ENCODE measurements at regions not wholly inside any gene's neighbourhood (a gene's known extent, or its start where the extent isn't known, plus 50 kb on each side); places are given as distances from the start of the nearest gene placed in this dataset.

DNA sequence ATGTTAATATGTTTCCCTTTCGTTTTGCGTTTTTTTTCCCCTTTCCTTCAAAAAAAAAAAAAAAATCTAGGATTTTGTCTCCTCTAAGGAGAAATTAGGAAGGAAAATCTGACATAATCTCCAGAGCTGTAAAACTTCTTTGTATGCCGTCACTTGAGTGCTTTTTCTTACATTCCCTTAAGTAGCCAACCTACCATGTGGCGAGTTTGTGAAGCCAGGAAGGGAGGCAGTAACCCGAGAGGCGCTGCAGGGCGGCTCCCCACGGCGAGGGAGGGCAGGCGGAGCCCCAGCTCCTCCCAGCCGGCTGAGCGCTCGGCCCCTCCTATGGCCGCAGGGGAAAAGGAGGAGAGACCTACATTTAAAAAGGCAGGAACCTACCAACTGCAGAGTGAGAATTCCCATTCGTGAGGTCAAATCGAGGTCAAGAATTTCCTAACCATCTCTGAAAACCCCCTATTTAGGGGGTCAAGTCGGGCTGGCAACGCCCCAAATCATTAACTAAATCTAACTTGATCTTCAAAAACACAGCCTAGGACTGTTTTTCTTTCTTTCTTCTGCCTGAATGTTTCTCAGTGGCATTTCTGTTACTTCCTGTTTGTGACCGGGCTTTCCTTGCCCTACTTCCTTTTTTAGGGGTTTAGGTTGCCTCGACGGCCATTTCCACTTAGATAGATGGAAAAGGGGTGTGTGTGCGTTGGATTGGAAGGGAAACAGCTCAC is 345.1 kb upstream of the KLF3 start:
- Histone ChIP-seq H3K36me3 (ENCODE audit: control insufficient read depth in 1 of 2, insufficient read depth in 2 of 2, low read length in 2 of 2) (no peaks in the 10 kb centered on the region), H3K4me1 (ENCODE audit: control insufficient read depth in 1 of 2, insufficient read depth in 2 of 2, low read length in 2 of 2) (peaks cover 28 to 34% of the 10 kb centered on the region in 2 donors), H3K4me3 (ENCODE audit: low read depth in 1 of 2, low read length in 2 of 2) (peak overlapping the region; percentile 48 to 67), H3K9ac (ENCODE audit: low read depth in 1 of 2, low read length in 2 of 2) (peak overlapping the region; percentile 60 to 71), H3K9me3 (ENCODE audit: control insufficient read depth in 1 of 2, low read length in 2 of 2) (no peaks in the 10 kb centered on the region), H3K27ac (ENCODE audit: low read depth, low read length) (peak overlapping the region; percentile 81), H3K27me3 (ENCODE audit: control insufficient read depth in 1 of 2, insufficient read depth in 2 of 2, low read length in 2 of 2) (no peaks in the 10 kb centered on the region)

DNA sequence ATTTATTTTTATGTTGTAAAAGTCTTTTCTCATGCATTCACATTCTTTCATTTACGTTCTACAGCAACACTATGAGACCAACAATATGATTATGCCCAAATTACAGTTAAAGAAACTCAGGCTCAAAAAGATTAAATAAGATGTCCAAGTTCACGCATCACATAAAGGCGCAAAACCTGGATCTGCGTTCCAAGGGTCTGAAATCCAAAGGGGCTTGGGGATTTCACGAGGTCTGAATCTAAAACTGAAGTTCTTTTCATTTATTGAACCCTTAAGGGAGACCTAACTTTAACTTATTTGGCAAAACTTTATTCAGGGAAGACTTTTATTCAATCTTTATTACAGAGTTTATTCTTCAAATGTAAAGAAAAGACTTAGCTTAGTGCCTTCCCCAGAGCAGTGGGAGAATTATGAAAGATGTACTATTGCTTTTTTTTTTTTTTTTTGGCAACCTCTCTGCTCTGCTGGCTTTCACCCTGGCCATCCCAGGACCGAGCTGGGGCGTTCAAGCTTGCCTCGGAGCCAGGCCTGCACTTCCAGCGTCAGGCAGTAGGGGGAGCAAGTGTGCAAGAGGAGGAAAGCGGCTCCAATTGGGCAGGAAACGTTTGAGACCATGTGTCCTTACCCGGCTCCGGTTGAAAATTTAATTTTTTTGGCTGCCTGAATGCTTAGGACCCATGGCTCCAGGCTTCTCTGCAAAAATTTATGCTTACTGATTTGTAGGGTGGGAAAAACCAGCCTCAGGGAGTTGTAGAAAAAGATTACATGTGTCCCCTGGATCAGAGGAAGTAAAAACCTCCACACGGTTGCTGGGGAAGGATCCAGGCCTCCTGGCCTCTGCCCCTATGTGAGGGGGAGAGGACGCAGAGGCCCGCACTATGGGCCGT is 344.3 kb upstream of the KLF3 start:
- Histone ChIP-seq H3K36me3 (ENCODE audit: control insufficient read depth in 1 of 2, insufficient read depth in 2 of 2, low read length in 2 of 2) (no peaks in the 10 kb centered on the region), H3K27ac (ENCODE audit: low read depth, low read length) (peak overlapping the region; percentile 81), H3K27me3 (ENCODE audit: control insufficient read depth in 1 of 2, insufficient read depth in 2 of 2, low read length in 2 of 2) (no peaks in the 10 kb centered on the region), H3K9ac (ENCODE audit: low read depth in 1 of 2, low read length in 2 of 2) (peak overlapping the region; percentile 60 to 71), H3K9me3 (ENCODE audit: control insufficient read depth in 1 of 2, low read length in 2 of 2) (no peaks in the 10 kb centered on the region), H3K4me1 (ENCODE audit: control insufficient read depth in 1 of 2, insufficient read depth in 2 of 2, low read length in 2 of 2) (peaks cover 20 to 26% of the 10 kb centered on the region in 2 donors), H3K4me3 (ENCODE audit: low read depth in 1 of 2, low read length in 2 of 2) (peak overlapping the region; percentile 48 to 67)

DNA sequence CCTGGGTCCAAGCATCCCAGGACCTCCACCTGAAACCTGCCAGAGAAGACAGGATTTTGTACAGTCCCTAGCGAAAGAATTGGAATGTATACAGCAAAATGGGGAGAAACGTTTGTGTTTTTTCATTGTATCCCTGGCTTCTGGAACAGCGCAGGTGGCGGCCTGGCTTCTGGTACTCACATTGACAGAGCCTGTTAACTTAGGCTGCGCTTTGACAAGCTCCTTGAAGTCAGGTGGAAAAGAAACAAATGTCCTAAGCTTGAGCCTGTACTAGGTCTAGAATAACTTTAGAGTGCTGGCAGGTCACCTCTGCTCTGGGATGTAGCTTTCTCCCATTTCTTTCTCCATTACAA is 343.7 kb upstream of the KLF3 start:
- Histone ChIP-seq H3K9me3 (ENCODE audit: control insufficient read depth in 1 of 2, low read length in 2 of 2) (no peaks in the 10 kb centered on the region), H3K27me3 (ENCODE audit: control insufficient read depth in 1 of 2, insufficient read depth in 2 of 2, low read length in 2 of 2) (no peaks in the 10 kb centered on the region), H3K36me3 (ENCODE audit: control insufficient read depth in 1 of 2, insufficient read depth in 2 of 2, low read length in 2 of 2) (no peaks in the 10 kb centered on the region), H3K4me1 (ENCODE audit: control insufficient read depth in 1 of 2, insufficient read depth in 2 of 2, low read length in 2 of 2) (peaks cover 19 to 25% of the 10 kb centered on the region in 2 donors), H3K9ac (ENCODE audit: low read depth in 1 of 2, low read length in 2 of 2) (no peak overlapping the region), H3K27ac (ENCODE audit: low read depth, low read length) (no peak overlapping the region), H3K4me3 (ENCODE audit: low read depth in 1 of 2, low read length in 2 of 2) (peak overlapping the region in 1 of 2 donors; percentile 67)

DNA sequence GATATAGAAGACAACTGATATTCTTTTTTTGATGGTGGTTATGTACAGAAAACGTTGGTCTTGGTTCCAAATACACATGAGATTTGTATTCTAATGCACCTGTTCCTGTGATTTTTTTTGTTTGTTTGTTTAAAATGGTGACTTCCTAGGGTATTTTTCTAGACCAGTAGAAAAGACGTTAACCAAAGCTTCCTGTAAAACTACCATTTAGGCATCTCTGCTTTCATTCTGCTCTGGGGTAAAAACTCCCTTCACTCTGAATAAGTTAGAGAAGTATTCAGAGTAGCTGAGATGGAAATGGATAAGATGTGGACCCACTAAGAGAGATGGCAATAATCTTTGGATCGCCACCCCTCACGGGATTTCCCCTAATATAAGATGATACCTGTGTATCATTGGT is 343.2 kb upstream of the KLF3 start:
- no peaks in the 10 kb centered on the region for H3K36me3 ChIP-seq (ENCODE audit: control insufficient read depth in 1 of 2, insufficient read depth in 2 of 2, low read length in 2 of 2)
- H3K4me3 ChIP-seq (ENCODE audit: low read depth in 1 of 2, low read length in 2 of 2), result no peak overlapping the region
- H3K4me1 ChIP-seq (ENCODE audit: control insufficient read depth in 1 of 2, insufficient read depth in 2 of 2, low read length in 2 of 2), result peaks cover 19 to 25% of the 10 kb centered on the region in 2 donors
- no peak overlapping the region for H3K9ac ChIP-seq (ENCODE audit: low read depth in 1 of 2, low read length in 2 of 2)
- no peaks in the 10 kb centered on the region for H3K9me3 ChIP-seq (ENCODE audit: control insufficient read depth in 1 of 2, low read length in 2 of 2)
- H3K27ac ChIP-seq (ENCODE audit: low read depth, low read length), result no peak overlapping the region
- H3K27me3 ChIP-seq (ENCODE audit: control insufficient read depth in 1 of 2, insufficient read depth in 2 of 2, low read length in 2 of 2), result no peaks in the 10 kb centered on the region

DNA sequence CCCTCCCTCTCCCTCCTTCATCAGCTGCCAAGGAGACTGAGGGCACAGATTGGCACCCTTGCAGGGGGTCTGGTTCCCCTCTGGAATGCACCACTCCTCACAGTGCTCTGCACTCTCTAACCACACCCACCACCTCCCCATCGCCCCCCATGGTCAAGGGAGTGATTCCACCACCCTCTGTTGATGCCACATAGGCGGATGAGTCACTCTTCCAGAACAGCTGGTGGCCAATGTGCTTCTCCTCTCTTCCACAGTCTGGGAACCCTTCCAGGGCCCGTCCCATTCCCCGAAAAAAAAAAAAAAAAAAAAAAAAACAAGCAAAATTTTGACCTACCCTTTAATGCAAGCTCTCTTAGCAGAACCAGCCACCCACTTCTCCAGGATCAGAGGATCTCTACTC is 341.3 kb upstream of the KLF3 start:
- no peaks in the 10 kb centered on the region for H3K9me3 ChIP-seq (ENCODE audit: control insufficient read depth in 1 of 2, low read length in 2 of 2)
- no peak overlapping the region for H3K27ac ChIP-seq (ENCODE audit: low read depth, low read length)
- no peaks in the 10 kb centered on the region for H3K27me3 ChIP-seq (ENCODE audit: control insufficient read depth in 1 of 2, insufficient read depth in 2 of 2, low read length in 2 of 2)
- no peak overlapping the region for H3K9ac ChIP-seq (ENCODE audit: low read depth in 1 of 2, low read length in 2 of 2)
- H3K36me3 ChIP-seq (ENCODE audit: control insufficient read depth in 1 of 2, insufficient read depth in 2 of 2, low read length in 2 of 2), result no peaks in the 10 kb centered on the region
- peaks cover 19 to 25% of the 10 kb centered on the region in 2 donors for H3K4me1 ChIP-seq (ENCODE audit: control insufficient read depth in 1 of 2, insufficient read depth in 2 of 2, low read length in 2 of 2)
- no peak overlapping the region for H3K4me3 ChIP-seq (ENCODE audit: low read depth in 1 of 2, low read length in 2 of 2)

DNA sequence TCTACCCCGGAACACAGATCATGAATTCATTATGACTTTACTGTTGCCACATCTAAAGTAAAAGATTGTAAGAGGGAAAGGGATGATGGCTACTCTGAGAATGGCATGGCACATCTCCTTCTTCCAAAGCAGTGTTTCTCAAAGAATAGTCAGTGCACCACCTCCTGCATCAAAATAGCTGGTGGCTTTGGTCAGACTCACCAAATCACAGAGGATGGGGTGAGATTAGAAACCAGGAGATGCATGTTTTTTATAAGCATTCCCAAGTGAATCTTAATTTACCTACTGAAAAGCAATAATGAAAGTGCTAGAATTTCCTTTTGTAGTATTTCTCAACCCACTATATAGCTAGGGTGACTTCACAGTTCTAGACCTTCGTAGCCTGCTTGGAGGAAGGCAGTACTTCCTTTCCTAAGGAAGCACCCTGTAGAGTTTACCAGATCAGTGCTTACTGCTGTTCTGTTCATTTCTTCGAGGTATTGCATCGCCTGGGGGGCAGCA is 340.8 kb upstream of the KLF3 start:
- Histone ChIP-seq H3K27me3 (ENCODE audit: control insufficient read depth in 1 of 2, insufficient read depth in 2 of 2, low read length in 2 of 2) (no peaks in the 10 kb centered on the region), H3K4me1 (ENCODE audit: control insufficient read depth in 1 of 2, insufficient read depth in 2 of 2, low read length in 2 of 2) (peaks cover 21 to 24% of the 10 kb centered on the region in 2 donors), H3K9ac (ENCODE audit: low read depth in 1 of 2, low read length in 2 of 2) (no peak overlapping the region), H3K27ac (ENCODE audit: low read depth, low read length) (no peak overlapping the region), H3K9me3 (ENCODE audit: control insufficient read depth in 1 of 2, low read length in 2 of 2) (no peaks in the 10 kb centered on the region), H3K4me3 (ENCODE audit: low read depth in 1 of 2, low read length in 2 of 2) (no peak overlapping the region), H3K36me3 (ENCODE audit: control insufficient read depth in 1 of 2, insufficient read depth in 2 of 2, low read length in 2 of 2) (no peaks in the 10 kb centered on the region)

DNA sequence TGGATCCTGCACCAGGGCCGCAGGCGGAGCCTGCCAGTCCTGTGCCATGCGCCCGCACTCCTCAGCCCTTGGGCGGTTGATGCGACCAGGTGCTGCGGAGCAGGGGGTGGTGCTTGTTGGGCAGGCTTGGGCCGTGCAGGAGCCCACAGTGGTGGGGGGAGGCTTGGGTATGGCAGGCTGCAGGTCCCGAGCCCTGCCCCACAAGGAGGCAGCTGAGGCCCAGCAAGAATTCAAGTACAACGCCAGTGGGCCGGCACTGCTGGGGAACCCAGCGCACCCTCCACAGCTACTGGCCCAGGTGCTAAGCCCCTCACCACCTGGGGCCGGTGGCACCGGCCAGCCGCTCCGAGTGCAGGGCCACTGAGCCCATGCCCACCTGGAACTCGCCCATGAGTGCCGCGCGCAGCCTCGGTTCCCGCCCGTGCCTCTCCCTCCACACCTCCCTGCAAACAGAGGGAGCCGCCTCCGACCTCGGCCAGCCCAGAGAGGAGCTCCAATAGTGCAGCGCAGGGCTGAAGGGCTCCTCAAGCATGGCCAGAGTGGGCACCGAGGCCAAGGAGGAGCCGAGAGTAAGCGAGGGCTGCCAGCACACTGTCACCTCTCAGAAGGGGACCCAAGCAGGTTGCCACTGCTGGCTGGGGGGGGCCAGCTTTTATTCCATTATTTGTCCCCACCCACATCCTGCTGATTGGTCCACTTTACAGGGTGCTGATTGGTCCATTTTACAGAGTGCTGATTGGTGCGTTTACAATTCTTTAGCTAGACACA is 339.0 kb upstream of the KLF3 start:
- no peaks in the 10 kb centered on the region for H3K9me3 ChIP-seq (ENCODE audit: control insufficient read depth in 1 of 2, low read length in 2 of 2)
- no peak overlapping the region for H3K27ac ChIP-seq (ENCODE audit: low read depth, low read length)
- H3K27me3 ChIP-seq (ENCODE audit: control insufficient read depth in 1 of 2, insufficient read depth in 2 of 2, low read length in 2 of 2), result no peaks in the 10 kb centered on the region
- H3K36me3 ChIP-seq (ENCODE audit: control insufficient read depth in 1 of 2, insufficient read depth in 2 of 2, low read length in 2 of 2), result no peaks in the 10 kb centered on the region
- H3K4me1 ChIP-seq (ENCODE audit: control insufficient read depth in 1 of 2, insufficient read depth in 2 of 2, low read length in 2 of 2), result peaks cover 10 to 18% of the 10 kb centered on the region in 2 donors
- H3K4me3 ChIP-seq (ENCODE audit: low read depth in 1 of 2, low read length in 2 of 2), result no peak overlapping the region
- no peak overlapping the region for H3K9ac ChIP-seq (ENCODE audit: low read depth in 1 of 2, low read length in 2 of 2)

DNA sequence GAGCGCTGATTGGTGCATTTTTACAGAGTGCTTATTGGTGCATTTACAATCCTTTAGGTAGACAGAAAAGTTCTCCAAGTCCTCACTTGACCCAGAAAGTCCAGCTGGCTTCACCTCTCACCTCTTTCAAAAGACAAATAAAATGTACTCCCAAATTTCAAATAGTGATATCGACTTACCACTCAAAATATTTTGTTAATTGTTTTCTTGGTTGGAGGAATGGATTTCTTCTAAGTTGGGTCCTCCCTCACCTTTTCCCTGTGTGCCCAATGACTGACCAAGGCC is 338.4 kb upstream of the KLF3 start:
- Histone ChIP-seq H3K27ac (ENCODE audit: low read depth, low read length) (no peak overlapping the region), H3K4me1 (ENCODE audit: control insufficient read depth in 1 of 2, insufficient read depth in 2 of 2, low read length in 2 of 2) (peaks cover 5 to 13% of the 10 kb centered on the region in 2 donors)

DNA sequence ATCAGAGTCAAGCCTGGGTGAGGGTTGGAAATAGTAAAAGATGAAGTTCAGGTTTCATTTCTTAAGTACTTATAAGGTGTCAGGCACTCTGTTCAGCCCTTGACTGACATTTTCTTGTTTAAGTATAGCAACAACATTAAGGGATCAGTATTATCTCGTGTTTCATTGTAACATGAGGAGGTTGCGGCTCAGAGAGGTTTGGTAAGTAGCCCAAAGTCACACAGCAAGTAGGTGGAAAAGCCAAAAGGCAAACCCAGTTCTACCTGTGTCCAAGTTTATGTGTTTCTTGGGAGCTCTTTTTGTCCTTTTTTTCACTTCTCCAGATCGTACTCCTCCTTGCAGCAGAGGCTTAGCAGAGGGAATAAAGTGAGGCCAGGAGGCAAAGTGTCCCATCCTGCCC is 337.5 kb upstream of the KLF3 start:
- Histone ChIP-seq H3K4me3 (ENCODE audit: low read depth in 1 of 2, low read length in 2 of 2) (no peak overlapping the region), H3K27me3 (ENCODE audit: control insufficient read depth in 1 of 2, insufficient read depth in 2 of 2, low read length in 2 of 2) (no peaks in the 10 kb centered on the region), H3K4me1 (ENCODE audit: control insufficient read depth in 1 of 2, insufficient read depth in 2 of 2, low read length in 2 of 2) (peaks cover 5 to 9% of the 10 kb centered on the region in 2 donors), H3K9me3 (ENCODE audit: control insufficient read depth in 1 of 2, low read length in 2 of 2) (no peaks in the 10 kb centered on the region), H3K27ac (ENCODE audit: low read depth, low read length) (no peak overlapping the region), H3K36me3 (ENCODE audit: control insufficient read depth in 1 of 2, insufficient read depth in 2 of 2, low read length in 2 of 2) (no peaks in the 10 kb centered on the region), H3K9ac (ENCODE audit: low read depth in 1 of 2, low read length in 2 of 2) (no peak overlapping the region)

More for the DNA sequence above, 338.4 kb upstream of the KLF3 start:
- H3K4me3 ChIP-seq (ENCODE audit: low read depth in 1 of 2, low read length in 2 of 2), result no peak overlapping the region
- H3K27me3 ChIP-seq (ENCODE audit: control insufficient read depth in 1 of 2, insufficient read depth in 2 of 2, low read length in 2 of 2), result no peaks in the 10 kb centered on the region
- no peaks in the 10 kb centered on the region for H3K9me3 ChIP-seq (ENCODE audit: control insufficient read depth in 1 of 2, low read length in 2 of 2)
- H3K36me3 ChIP-seq (ENCODE audit: control insufficient read depth in 1 of 2, insufficient read depth in 2 of 2, low read length in 2 of 2), result no peaks in the 10 kb centered on the region
- H3K9ac ChIP-seq (ENCODE audit: low read depth in 1 of 2, low read length in 2 of 2), result no peak overlapping the region

DNA sequence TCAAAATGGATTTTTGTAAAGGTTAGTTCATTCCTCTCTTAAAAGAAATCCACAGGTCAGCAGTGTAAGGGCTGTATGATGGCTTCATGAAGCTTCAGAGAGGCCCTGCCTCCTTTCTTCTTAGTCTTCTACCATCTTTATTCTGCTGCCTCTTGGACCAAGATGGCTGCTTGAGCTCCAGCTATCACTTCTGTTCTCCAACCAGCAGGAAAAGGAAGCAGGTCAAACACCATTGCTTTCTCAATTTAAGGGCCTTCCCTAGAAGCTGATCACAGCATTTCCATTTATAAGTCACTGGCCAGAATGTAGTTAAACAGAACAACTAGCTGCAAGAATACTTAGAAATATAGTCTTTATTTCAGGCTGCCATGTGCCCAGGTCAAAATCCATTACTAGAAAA is 336.8 kb upstream of the KLF3 start:
- Histone ChIP-seq H3K27ac (ENCODE audit: low read depth, low read length) (no peak overlapping the region), H3K36me3 (ENCODE audit: control insufficient read depth in 1 of 2, insufficient read depth in 2 of 2, low read length in 2 of 2) (no peaks in the 10 kb centered on the region), H3K9ac (ENCODE audit: low read depth in 1 of 2, low read length in 2 of 2) (no peak overlapping the region), H3K9me3 (ENCODE audit: control insufficient read depth in 1 of 2, low read length in 2 of 2) (no peaks in the 10 kb centered on the region), H3K4me3 (ENCODE audit: low read depth in 1 of 2, low read length in 2 of 2) (no peak overlapping the region), H3K27me3 (ENCODE audit: control insufficient read depth in 1 of 2, insufficient read depth in 2 of 2, low read length in 2 of 2) (no peaks in the 10 kb centered on the region), H3K4me1 (ENCODE audit: control insufficient read depth in 1 of 2, insufficient read depth in 2 of 2, low read length in 2 of 2) (peaks cover 5 to 9% of the 10 kb centered on the region in 2 donors)
